GM12892 (cell line): ENCODE measurements at regions not wholly inside any gene's neighbourhood (a gene's known extent, or its start where the extent isn't known, plus 50 kb on each side); places are given as distances from the start of the nearest gene placed in this dataset.

Experiments
- POLR2A ChIP-seq: IDR thresholded peaks from 2 replicates; pipeline ENCODE4 v1.6.1; 2011; ENCODE audit warnings: low read depth, low read length, control low read depth
- TAF1 ChIP-seq: IDR thresholded peaks from 2 replicates; pipeline ENCODE4 v1.6.1; 2011; ENCODE audit warnings: low read depth, mild to moderate bottlenecking, control low read depth, low read length, borderline replicate concordance

DNA sequence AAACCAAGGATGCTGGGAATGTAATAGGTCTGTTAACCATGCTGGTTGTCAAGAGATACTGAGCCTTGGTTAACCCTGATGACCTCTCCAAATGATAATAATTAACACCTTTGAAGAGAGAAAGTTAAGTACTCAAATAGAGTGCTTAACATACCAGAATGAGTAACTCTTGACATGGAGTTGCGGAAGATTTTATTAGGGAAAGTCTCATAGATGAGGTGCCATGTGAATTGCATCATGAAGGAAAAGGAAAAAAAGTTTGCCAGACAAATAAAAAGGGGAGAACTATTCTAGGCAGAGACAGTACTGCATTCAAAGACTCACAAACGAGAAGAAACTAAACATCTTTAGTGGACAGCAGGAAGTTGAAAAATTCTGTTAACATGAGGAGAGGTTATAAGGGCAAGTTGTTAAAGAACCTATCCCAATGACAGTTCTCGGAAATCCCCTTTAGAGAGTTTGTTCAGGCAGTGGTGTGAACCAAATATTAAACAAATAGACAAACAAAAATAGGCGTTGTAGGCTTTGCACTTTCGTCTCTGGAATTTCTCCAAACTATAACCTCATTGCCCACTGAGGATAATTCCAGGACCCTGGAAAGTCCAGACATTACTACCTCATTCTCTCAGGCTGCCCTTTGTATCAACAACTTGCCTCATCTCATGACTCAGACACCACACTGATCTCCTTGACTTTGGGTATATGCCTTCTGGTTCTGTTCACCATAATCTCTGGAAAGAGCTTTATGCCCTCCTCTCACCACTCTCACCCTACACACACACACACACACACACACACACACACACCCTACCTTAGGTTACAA lies 435.0 kb downstream of the GXYLT1 start:
- no peak for TF ChIP-seq TAF1
- no peak for TF ChIP-seq POLR2A
